Subcutaneous abdominal adipose tissue (tissue), 5 donors: ENCODE measurements at regions not wholly inside any gene's neighbourhood (a gene's known extent, or its start where the extent isn't known, plus 50 kb on each side); places are given as distances from the start of the nearest gene placed in this dataset.

Experiments used
- H3K27ac ChIP-seq: one replicate; pipeline ENCODE4 v1.7.0; 2013; ENCODE audit warnings: low read depth, mild to moderate bottlenecking, inconsistent platforms, low read length, moderate library complexity
- H3K27me3 ChIP-seq, 5 donors: one replicate each; pipeline ENCODE4 v1.7.0; 2013; ENCODE audit warnings: low read length in 5 of 5, inconsistent platforms in 1 of 5; ENCODE audit not compliant: control insufficient read depth in 5 of 5, insufficient read depth in 4 of 5
- H3K36me3 ChIP-seq, 5 donors: one replicate each; pipeline ENCODE4 v1.7.0; 2013; ENCODE audit warnings: low read length in 5 of 5; ENCODE audit not compliant: control insufficient read depth in 5 of 5, insufficient read depth in 5 of 5
- H3K4me1 ChIP-seq, 5 donors: one replicate each; pipeline ENCODE4 v1.7.0; 2013; ENCODE audit warnings: low read length in 5 of 5, mild to moderate bottlenecking in 3 of 5, moderate library complexity in 1 of 5; ENCODE audit not compliant: control insufficient read depth in 5 of 5, insufficient read depth in 5 of 5
- H3K4me3 ChIP-seq, 5 donors: one replicate each; pipeline ENCODE4 v1.7.0; 2013; ENCODE audit warnings: low read length in 5 of 5, low read depth in 1 of 5
- H3K9ac ChIP-seq, 5 donors: one replicate each; pipeline ENCODE4 v1.7.0; 2013; ENCODE audit warnings: low read length in 5 of 5, mild to moderate bottlenecking in 4 of 5, moderate library complexity in 3 of 5
- H3K9me3 ChIP-seq, 5 donors: one replicate each; pipeline ENCODE4 v1.7.0; 2013; ENCODE audit warnings: low read length in 5 of 5; ENCODE audit not compliant: control insufficient read depth in 5 of 5
- donor health status: healthy.
- donor health status: healthy.
- donor health status: healthy.
- donor health status: healthy.
- donor health status: healthy.

DNA sequence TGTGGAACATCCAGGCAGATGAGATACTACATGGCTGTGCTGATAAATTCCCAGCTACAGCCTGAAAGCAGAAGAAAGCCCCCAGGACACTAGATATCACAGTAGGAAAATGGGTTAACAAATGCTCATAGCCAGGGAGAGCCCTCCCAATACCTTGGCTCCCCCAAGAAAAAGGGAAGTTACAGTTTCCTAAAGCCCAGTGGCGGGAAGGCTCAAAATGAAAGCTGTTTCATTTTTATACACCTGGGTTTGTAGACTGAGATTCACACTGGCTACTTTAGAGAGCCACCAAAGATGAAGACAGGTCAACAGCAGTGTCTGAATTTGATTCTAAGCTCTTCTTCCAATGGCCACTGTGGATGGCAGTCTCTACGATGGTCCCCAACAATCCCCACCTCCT, 55.0 kb upstream of the TOPAZ1 start:
- no peak overlapping the region for H3K9ac ChIP-seq
- peaks cover 2 to 17% (median 16%) of the 10 kb centered on the region in 5 donors for H3K4me1 ChIP-seq
- peaks cover under 1 to 15% (median 8%) of the 10 kb centered on the region in 5 donors for H3K9me3 ChIP-seq
- no peak overlapping the region for H3K27ac ChIP-seq
- H3K36me3 ChIP-seq: no peaks in the 10 kb centered on the region
- no peak overlapping the region for H3K4me3 ChIP-seq
- no peaks in the 10 kb centered on the region for H3K27me3 ChIP-seq
